Activated T-helper 17 cell treated with anti-CD3 and anti-CD28 coated beads, Interleukin-2, amount 50 U/mL, for 72 hours (primary cell): ENCODE measurements at regions not wholly inside any gene's neighbourhood (a gene's known extent, or its start where the extent isn't known, plus 50 kb on each side); places are given as distances from the start of the nearest gene placed in this dataset.

ENCODE experiments used
- ATAC-seq: fragments of 150-1000 bp; cut with Tn5 transposase; replicated peaks from 2 replicates; pipeline ENCODE4 v1.10.0; 2021; ENCODE audit warnings: mild to moderate bottlenecking, moderate library complexity
- H3K27ac Mint-ChIP-seq: one replicate; pipeline ENCODE4 v1.8.0; 2022; ENCODE audit warnings: mixed read lengths
- H3K27me3 Mint-ChIP-seq: one replicate; pipeline ENCODE4 v1.8.0; 2022; ENCODE audit warnings: mixed read lengths
- H3K36me3 Mint-ChIP-seq: one replicate; pipeline ENCODE4 v1.8.0; 2022; ENCODE audit warnings: low read depth, mild to moderate bottlenecking, mixed read lengths
- H3K4me1 Mint-ChIP-seq: one replicate; pipeline ENCODE4 v1.8.0; 2022; ENCODE audit warnings: mixed read lengths
- H3K4me3 Mint-ChIP-seq: one replicate; pipeline ENCODE4 v1.8.0; 2022; ENCODE audit warnings: mild to moderate bottlenecking, mixed read lengths
- H3K9me3 Mint-ChIP-seq: one replicate; pipeline ENCODE4 v1.8.0; 2022; ENCODE audit warnings: mixed read lengths

DNA sequence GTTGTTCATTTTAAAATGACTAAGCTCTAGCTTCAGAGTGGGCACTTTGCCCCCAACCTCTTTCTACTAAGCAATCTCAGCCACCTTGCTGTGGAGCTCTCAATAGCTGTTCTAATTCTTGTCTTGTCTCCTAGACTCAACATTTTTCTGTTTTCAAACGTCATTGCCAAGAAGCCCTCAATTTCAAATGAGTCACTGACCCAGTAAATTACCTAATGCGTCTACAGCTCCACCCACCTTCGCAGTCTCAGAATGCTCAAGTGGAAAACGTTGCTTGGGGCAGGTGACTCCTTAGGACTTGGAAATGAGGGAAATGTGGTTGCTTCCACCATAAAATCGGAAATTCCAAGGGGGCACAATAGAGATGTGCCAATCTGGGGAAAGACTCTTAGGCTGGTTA, 59.0 kb downstream of the ING2 start:
- Mint-ChIP-seq H3K4me3 (peak overlapping the region; percentile 5), H3K4me1 (peaks cover 10% of the 10 kb centered on the region), H3K27me3 (peaks cover 15% of the 10 kb centered on the region), H3K36me3 (no peaks in the 10 kb centered on the region), H3K9me3 (no peaks in the 10 kb centered on the region), H3K27ac (peak overlapping the region; percentile 3)
- peak; percentile 94 for ATAC-seq

DNA sequence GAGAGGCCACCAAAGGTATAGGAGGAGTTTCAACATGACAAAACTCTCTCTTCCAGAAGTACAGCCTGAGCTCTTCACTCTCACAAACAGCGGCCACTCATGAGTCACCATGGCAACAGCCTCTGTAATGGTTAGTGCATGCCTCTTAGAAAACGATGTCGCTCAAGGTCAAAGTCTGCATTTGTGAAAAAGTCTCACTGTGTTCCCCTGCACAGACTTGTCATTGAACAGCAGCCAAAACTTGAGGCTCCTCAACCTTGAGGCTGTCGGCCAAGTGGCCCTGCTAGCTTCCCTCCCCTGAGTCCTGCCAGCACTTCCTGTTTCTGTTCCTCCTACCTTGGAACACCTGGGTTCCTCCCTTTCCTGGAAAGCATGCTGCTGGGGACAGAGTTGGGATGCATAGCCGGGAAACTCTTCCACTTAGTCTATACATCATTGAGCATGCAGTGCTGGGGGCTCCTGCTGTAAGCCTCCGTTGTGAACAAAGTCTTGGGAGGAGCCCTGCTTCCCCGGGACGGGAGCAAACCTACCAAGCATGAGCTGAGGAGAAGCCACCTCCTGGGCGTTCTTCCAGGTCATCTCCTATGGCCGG, 66.6 kb downstream of the ING2 start:
- Mint-ChIP-seq H3K27ac (no peak overlapping the region), H3K4me3 (no peak overlapping the region), H3K9me3 (no peaks in the 10 kb centered on the region), H3K27me3 (peaks cover 8% of the 10 kb centered on the region), H3K36me3 (no peaks in the 10 kb centered on the region), H3K4me1 (peaks cover 3% of the 10 kb centered on the region)
- peak; percentile 60 for ATAC-seq

DNA sequence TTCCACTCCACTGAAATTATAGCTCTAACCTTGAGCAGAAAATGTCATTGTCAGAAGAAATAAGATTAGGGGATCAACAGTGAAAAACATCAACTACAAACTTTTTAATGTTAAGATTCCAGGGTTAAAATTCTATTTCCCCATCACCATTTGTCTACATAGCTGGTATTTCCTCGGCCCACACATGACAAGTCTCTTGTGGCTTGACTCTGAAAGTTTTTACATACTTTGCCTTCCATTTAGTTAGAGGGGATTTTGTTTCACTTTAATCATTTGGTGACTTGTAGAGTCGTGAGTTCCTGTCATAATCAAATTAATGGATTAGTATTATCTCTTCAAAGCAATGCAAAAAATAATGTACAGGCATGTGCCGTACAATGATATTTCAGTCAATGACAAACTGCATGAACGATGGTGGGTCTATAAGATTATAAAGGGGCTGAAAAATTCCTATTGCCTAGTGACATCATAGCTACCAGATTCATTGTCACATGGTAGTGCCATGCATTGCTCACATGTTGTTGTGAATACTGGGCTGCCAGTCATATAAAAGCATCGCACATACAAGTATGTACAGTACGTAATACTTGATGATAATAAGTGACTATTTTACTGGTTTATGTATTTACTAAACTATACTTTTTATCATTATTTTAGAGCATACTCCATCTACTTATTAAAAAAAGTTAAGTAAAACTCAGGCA, 72.0 kb downstream of the ING2 start:
- Mint-ChIP-seq H3K27ac (no peak overlapping the region), H3K9me3 (peaks cover 5% of the 10 kb centered on the region), H3K4me1 (peaks cover 3% of the 10 kb centered on the region), H3K36me3 (no peaks in the 10 kb centered on the region), H3K4me3 (no peak overlapping the region), H3K27me3 (no peaks in the 10 kb centered on the region)
- ATAC-seq = no peak

DNA sequence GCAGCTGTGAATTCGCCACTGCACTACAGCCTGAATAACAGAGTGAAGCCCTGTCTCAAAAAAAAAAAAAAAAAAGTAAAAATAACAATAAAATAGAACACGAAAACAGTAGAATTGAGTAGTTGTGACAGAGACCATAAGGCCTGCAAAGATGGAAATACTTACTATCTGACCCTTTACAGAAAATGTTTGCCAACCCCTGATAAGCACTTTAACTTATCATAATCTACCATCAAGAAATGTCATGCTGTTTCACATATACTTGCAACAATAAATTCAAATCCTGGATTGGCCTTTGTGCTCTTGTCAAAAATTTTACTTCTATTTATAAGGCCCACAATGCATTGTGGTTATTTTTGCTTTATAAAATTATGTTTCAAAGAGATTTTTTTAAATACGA, 75.5 kb downstream of the ING2 start:
- ATAC-seq = no peak
- H3K4me1 Mint-ChIP-seq = no peaks in the 10 kb centered on the region
- no peaks in the 10 kb centered on the region for H3K27me3 Mint-ChIP-seq
- H3K9me3 Mint-ChIP-seq = peaks cover 5% of the 10 kb centered on the region
- no peaks in the 10 kb centered on the region for H3K36me3 Mint-ChIP-seq
- no peak overlapping the region for H3K4me3 Mint-ChIP-seq
- no peak overlapping the region for H3K27ac Mint-ChIP-seq

DNA sequence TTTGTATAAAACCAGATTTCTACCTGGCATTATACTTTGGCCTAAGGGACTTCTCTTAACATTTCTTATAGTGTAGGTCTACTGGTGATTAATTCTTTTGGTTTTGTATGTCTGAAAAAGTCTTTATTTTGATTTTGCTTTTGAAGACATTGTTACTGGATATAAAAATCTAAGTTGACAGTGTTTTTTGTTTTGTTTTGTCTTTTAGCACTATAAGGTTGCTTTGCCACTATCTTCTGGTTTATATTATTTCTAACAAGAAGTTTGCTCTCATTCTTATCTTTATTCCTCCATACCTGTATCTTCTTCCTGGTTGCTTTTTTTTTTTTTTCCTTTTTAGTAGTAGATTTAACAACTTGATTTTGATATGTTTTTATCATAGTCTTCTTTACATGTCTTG, 76.0 kb downstream of the ING2 start:
- no peaks in the 10 kb centered on the region for H3K27me3 Mint-ChIP-seq
- no peaks in the 10 kb centered on the region for H3K4me1 Mint-ChIP-seq
- H3K4me3 Mint-ChIP-seq = no peak overlapping the region
- H3K27ac Mint-ChIP-seq = no peak overlapping the region
- ATAC-seq = no peak
- H3K9me3 Mint-ChIP-seq = peaks cover 5% of the 10 kb centered on the region
- H3K36me3 Mint-ChIP-seq = no peaks in the 10 kb centered on the region

DNA sequence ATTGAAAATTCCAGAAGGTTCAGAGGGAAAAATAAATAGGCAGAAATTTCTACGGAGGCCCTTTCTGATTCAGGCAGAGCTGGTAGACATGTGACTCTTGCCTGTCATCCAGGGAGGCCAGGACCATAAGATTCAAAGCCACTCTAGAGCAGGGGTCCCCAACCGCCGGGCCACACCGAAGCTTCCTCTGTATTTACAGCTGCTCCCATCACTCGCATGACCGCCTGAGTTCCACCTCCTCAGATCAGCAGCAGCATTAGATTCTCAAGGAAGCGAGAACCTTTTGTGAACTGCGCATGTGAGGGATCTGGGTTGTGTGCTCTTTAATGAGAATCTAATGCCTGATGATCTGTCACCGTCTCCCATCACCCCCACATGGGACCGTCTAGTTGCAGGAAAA, 72.2 kb downstream of the RWDD4 start:
- Mint-ChIP-seq H3K36me3 (no peaks in the 10 kb centered on the region), H3K27ac (no peak overlapping the region), H3K9me3 (no peaks in the 10 kb centered on the region), H3K4me3 (no peak overlapping the region), H3K4me1 (no peaks in the 10 kb centered on the region), H3K27me3 (peaks cover 3% of the 10 kb centered on the region)
- ATAC-seq = no peak

DNA sequence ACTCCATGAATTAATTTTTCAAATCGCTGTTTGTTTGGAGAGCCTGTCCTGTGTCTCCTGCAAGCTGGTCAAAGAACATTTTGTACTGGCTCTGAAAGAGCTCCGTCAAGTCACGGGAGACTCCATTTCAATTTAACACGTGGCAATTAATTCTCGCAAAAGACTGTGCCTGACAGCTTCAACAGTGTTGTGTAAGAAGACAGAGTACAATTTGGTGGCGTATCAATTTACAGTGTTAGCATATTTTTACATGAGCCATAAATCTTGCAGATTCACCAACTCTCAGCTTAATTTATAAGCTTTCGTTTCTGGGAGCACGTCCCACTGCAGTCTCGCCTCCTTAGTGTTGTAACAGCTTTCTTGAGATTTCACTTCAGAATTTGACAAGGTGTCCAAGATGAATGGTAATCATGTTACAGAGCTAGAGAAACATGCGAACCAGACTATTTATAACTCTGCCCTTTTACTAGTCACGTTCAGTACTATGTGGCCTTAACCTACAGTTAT, 70.8 kb downstream of the RWDD4 start:
- Mint-ChIP-seq H3K4me1 (no peaks in the 10 kb centered on the region), H3K27me3 (peaks cover 3% of the 10 kb centered on the region), H3K4me3 (no peak overlapping the region), H3K36me3 (no peaks in the 10 kb centered on the region), H3K27ac (no peak overlapping the region), H3K9me3 (no peaks in the 10 kb centered on the region)
- ATAC-seq = no peak

DNA sequence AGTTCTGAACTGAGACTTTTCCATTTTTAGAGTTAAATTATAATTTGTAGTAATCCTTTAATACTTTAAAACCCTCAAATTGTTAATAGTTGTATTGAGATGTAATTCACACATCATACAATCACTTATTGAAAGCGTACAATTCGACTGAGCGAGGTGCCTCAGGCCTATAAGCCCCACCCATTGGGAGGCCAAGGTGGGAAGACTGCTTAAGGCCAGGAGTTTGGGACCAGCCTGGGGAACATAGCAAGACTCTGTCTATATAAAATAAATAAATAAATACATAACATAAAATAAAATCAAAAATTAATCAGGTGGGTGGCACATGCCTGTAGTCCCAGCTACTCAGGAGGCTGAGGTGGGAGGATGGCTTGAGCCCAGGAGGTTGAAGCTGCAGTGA, 70.3 kb downstream of the RWDD4 start:
- Mint-ChIP-seq H3K4me3 (no peak overlapping the region), H3K4me1 (no peaks in the 10 kb centered on the region), H3K9me3 (no peaks in the 10 kb centered on the region), H3K36me3 (no peaks in the 10 kb centered on the region), H3K27me3 (peaks cover 3% of the 10 kb centered on the region), H3K27ac (no peak overlapping the region)
- no peak for ATAC-seq

DNA sequence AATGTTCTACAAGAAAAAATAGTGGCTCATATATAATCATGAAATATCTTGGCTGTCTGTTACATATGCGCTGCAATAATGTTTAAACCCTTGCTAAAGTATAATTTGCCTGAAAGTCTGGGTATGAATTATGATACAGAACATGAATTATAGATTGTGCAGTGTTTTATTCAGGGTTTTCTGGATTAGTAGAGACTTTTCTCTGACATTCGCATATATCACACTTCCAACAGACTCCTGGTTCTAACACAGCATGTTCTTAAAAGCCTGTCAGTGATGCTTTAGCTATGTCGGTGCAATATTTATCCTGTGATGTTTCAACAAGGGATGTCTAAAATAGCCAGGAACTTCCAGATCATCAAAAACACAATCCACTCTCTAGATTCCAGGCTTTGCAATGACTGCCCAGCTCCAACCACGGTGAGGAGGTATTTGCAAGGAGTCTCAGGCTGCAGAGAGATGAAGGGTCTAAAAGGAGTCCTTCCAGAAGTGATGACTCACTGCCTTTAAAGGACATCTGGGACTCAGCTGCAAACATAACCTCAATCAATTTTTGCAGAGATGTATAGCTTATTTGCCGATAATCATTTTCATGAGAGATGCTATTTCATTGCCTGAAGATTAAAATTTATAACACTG, 69.4 kb downstream of the RWDD4 start:
- Mint-ChIP-seq H3K4me3 (no peak overlapping the region), H3K27me3 (peaks cover 3% of the 10 kb centered on the region), H3K9me3 (no peaks in the 10 kb centered on the region), H3K27ac (no peak overlapping the region), H3K4me1 (no peaks in the 10 kb centered on the region), H3K36me3 (no peaks in the 10 kb centered on the region)
- ATAC-seq = no peak
